IgD-negative memory B cell (primary cell): ENCODE measurements at regions not wholly inside any gene's neighbourhood (a gene's known extent, or its start where the extent isn't known, plus 50 kb on each side); places are given as distances from the start of the nearest gene placed in this dataset.

ENCODE experiments used
- H3K27ac Mint-ChIP-seq, 3 donors: one replicate each; pipeline ENCODE4 v1.8.0; 2020 to 2022; ENCODE audit warnings: mild to moderate bottlenecking in 3 of 3, mixed read lengths in 3 of 3, moderate library complexity in 1 of 3
- H3K27me3 Mint-ChIP-seq: one replicate; pipeline ENCODE4 v1.8.0; 2021; ENCODE audit warnings: mixed read lengths
- H3K36me3 Mint-ChIP-seq: one replicate; pipeline ENCODE4 v1.8.0; 2020; ENCODE audit warnings: mild to moderate bottlenecking, mixed read lengths
- H3K4me1 Mint-ChIP-seq, 3 donors: one replicate each; pipeline ENCODE4 v1.8.0; 2020 to 2022; ENCODE audit warnings: mixed read lengths in 3 of 3, mild to moderate bottlenecking in 1 of 3
- H3K4me3 Mint-ChIP-seq, 4 donors: one replicate each; pipeline ENCODE4 v1.8.0; 2020 to 2022; ENCODE audit warnings: mild to moderate bottlenecking in 4 of 4, mixed read lengths in 4 of 4, moderate library complexity in 3 of 4
- H3K9me3 Mint-ChIP-seq, 3 donors: one replicate each; pipeline ENCODE4 v1.8.0; 2020 to 2021; ENCODE audit warnings: mixed read lengths in 3 of 3, mild to moderate bottlenecking in 1 of 3

GRCh38 chr14:59060841-59061240, 127.6 kb upstream of the DAAM1 start:
- Mint-ChIP-seq H3K4me3 (no peak overlapping the region), H3K4me1 (no peaks in the 10 kb centered on the region), H3K27ac (no peak overlapping the region), H3K9me3 (peaks cover 2 to 5% (median 4%) of the 10 kb centered on the region in 3 donors), H3K36me3 (peaks cover 1% of the 10 kb centered on the region), H3K27me3 (peaks cover 2% of the 10 kb centered on the region)

DNA sequence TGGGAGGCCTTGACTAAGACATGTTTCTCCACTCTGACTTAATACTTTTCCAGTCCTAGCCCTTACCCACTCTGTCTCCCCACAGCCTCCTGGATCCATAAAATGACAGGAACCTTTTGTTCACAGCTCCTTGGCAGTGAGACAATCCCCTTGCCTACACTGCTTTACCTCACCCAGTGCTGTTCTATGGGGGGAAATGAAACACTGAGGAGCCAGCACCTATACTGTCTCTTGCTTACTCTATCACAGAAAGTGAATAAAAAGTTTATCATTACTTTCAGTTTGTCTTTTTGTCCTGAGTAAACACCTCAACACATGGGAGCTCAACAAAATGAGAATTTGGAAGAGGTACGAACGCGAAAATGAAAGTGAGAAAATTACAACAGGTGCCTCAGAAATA, 127.2 kb upstream of the DAAM1 start:
- Mint-ChIP-seq H3K4me1 (no peaks in the 10 kb centered on the region), H3K36me3 (peaks cover 1% of the 10 kb centered on the region), H3K27ac (no peak overlapping the region), H3K4me3 (no peak overlapping the region), H3K9me3 (peaks cover 2 to 5% (median 4%) of the 10 kb centered on the region in 3 donors), H3K27me3 (peaks cover 2% of the 10 kb centered on the region)

- peaks cover 1% of the 10 kb centered on the region for H3K36me3 Mint-ChIP-seq
- no peak overlapping the region for H3K27ac Mint-ChIP-seq
- peaks cover 2% of the 10 kb centered on the region for H3K27me3 Mint-ChIP-seq
- H3K4me3 Mint-ChIP-seq = no peak overlapping the region
- no peaks in the 10 kb centered on the region for H3K4me1 Mint-ChIP-seq
- peaks cover 2 to 5% (median 4%) of the 10 kb centered on the region in 3 donors for H3K9me3 Mint-ChIP-seq
Observed at GRCh38 chr14:59063259-59063658, 125.2 kb upstream of the DAAM1 start.

GRCh38 chr14:59067127-59067894, 121.2 kb upstream of the DAAM1 start:
- peaks cover 1% of the 10 kb centered on the region for H3K36me3 Mint-ChIP-seq
- H3K27me3 Mint-ChIP-seq = peaks cover 8% of the 10 kb centered on the region
- peaks cover 0 to 5% (median under 1%) of the 10 kb centered on the region in 3 donors for H3K9me3 Mint-ChIP-seq
- H3K4me3 Mint-ChIP-seq = no peak overlapping the region
- H3K4me1 Mint-ChIP-seq = no peaks in the 10 kb centered on the region
- no peak overlapping the region for H3K27ac Mint-ChIP-seq

GRCh38 chr14:59069163-59069854, 119.2 kb upstream of the DAAM1 start:
- Mint-ChIP-seq H3K4me3 (no peak overlapping the region), H3K36me3 (peaks cover 1% of the 10 kb centered on the region), H3K27ac (no peak overlapping the region), H3K9me3 (no peaks in the 10 kb centered on the region), H3K27me3 (peaks cover 11% of the 10 kb centered on the region), H3K4me1 (no peaks in the 10 kb centered on the region)

GRCh38 chr14:59075506-59075905, 113.0 kb upstream of the DAAM1 start:
- no peak overlapping the region for H3K27ac Mint-ChIP-seq
- no peaks in the 10 kb centered on the region for H3K4me1 Mint-ChIP-seq
- H3K27me3 Mint-ChIP-seq = peaks cover 13% of the 10 kb centered on the region
- H3K9me3 Mint-ChIP-seq = peaks cover 0 to 1% (median 0%) of the 10 kb centered on the region in 3 donors
- H3K36me3 Mint-ChIP-seq = no peaks in the 10 kb centered on the region
- H3K4me3 Mint-ChIP-seq = no peak overlapping the region

DNA sequence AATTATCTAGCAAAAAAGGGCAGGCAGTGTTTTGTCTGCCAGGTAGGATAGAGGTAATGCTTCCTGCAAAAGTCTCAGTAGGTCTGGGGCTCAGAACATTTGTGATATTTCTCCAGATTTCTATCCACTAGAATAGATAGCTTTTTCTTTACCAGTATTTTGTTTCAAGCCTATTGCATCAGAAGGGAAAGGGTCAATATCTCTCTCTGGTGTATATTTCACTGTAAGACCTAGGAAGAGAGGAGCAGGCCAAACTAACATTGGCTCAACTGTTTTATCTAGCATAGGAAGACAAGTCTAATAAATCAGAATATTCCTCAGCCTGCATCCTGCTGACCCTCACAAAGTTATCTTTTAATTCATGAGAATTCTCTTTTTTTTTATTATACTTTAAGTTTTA, 106.7 kb upstream of the DAAM1 start:
- Mint-ChIP-seq H3K36me3 (no peaks in the 10 kb centered on the region), H3K4me1 (no peaks in the 10 kb centered on the region), H3K27me3 (peaks cover 1% of the 10 kb centered on the region), H3K27ac (no peak overlapping the region), H3K4me3 (no peak overlapping the region), H3K9me3 (no peaks in the 10 kb centered on the region)

- H3K4me1 Mint-ChIP-seq = no peaks in the 10 kb centered on the region
- H3K27me3 Mint-ChIP-seq = peaks cover 1% of the 10 kb centered on the region
- no peak overlapping the region for H3K4me3 Mint-ChIP-seq
- no peak overlapping the region for H3K27ac Mint-ChIP-seq
- H3K36me3 Mint-ChIP-seq = no peaks in the 10 kb centered on the region
- H3K9me3 Mint-ChIP-seq = no peaks in the 10 kb centered on the region
Observed at GRCh38 chr14:59085207-59085739, 103.2 kb upstream of the DAAM1 start.

DNA sequence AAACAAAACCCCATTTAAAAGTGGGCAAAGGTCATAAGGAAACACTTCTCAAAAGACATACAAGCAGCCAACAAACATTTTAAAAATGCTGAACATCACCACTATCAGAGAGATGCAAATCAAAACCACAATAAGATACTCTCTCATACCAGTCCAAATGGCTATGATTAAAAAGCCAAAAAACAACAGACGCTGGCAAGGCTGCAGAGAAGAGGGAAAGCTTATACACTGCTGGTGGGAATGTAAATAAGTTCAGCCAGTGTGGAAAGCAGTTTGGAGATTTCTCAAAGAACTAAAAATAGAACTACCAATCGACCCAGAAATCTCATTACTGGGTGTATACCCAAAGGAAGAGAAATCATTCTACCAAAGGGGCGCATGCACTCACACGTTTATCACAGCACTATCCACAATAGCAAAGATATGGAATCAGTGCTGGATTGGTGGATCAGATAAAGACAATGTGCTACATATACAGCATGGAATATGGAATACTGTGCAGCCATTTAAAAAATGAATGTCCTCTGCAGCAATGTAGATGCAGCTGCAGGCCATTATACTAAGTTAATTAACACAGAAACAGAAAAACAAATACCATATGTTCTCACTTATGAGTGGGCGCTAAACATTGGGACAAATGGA, 102.1 kb upstream of the DAAM1 start:
- Mint-ChIP-seq H3K36me3 (no peaks in the 10 kb centered on the region), H3K27ac (no peak overlapping the region), H3K9me3 (no peaks in the 10 kb centered on the region), H3K27me3 (peaks cover 1% of the 10 kb centered on the region), H3K4me3 (no peak overlapping the region), H3K4me1 (no peaks in the 10 kb centered on the region)

- Mint-ChIP-seq H3K27ac (no peak overlapping the region), H3K4me1 (no peaks in the 10 kb centered on the region), H3K9me3 (no peaks in the 10 kb centered on the region), H3K36me3 (no peaks in the 10 kb centered on the region), H3K4me3 (no peak overlapping the region), H3K27me3 (peaks cover 4% of the 10 kb centered on the region)
Observed at GRCh38 chr14:59087240-59087639, 101.2 kb upstream of the DAAM1 start.

DNA sequence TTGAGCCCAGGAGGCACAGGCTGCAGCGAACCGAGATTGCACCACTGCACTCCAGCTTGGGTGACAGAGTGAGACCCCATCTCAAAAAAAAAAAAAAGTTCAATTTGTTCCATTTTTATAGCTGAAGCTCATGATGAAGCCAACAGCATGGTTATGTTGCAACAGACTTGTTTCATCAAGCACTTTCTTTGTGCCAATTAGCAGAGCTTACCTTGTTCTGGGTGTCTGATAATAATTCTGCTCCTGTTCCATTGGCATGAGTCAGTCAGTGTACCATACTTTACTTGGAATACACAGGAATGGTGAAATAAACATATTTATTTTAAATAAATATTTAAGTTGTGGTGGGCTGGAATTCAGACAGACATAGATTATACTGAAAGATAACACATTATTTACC, 100.8 kb upstream of the DAAM1 start:
- H3K9me3 Mint-ChIP-seq = no peaks in the 10 kb centered on the region
- no peak overlapping the region for H3K27ac Mint-ChIP-seq
- H3K4me3 Mint-ChIP-seq = no peak overlapping the region
- no peaks in the 10 kb centered on the region for H3K4me1 Mint-ChIP-seq
- no peaks in the 10 kb centered on the region for H3K36me3 Mint-ChIP-seq
- H3K27me3 Mint-ChIP-seq = peaks cover 6% of the 10 kb centered on the region

- Mint-ChIP-seq H3K27me3 (peaks cover 16% of the 10 kb centered on the region), H3K27ac (no peak overlapping the region), H3K4me1 (no peaks in the 10 kb centered on the region)
Observed at GRCh38 chr14:59090572-59090971, 97.9 kb upstream of the DAAM1 start.

DNA sequence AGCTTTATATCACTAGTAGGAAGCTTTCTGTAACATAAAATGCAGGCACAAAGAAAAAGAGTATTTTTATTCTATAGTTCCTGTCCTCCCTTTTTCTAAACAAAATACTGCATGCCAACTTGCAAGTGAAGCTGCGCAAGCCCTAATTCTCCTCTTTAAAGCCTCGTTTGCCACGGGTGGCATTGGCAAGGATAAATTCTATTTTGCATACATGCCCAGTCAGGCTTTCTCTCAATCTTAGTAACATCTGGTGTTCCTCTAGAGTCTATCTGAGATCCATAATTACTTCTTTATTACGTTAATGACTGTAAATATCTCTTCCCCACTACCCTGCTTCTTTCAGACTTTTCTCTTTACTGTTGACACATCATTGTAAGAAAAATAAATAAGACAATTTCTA, 97.1 kb upstream of the DAAM1 start:
- Mint-ChIP-seq H3K4me3 (no peak overlapping the region), H3K27me3 (peaks cover 16% of the 10 kb centered on the region), H3K9me3 (no peaks in the 10 kb centered on the region), H3K27ac (no peak overlapping the region), H3K36me3 (no peaks in the 10 kb centered on the region), H3K4me1 (no peaks in the 10 kb centered on the region)

More at GRCh38 chr14:59090572-59090971, 97.9 kb upstream of the DAAM1 start:
- no peaks in the 10 kb centered on the region for H3K36me3 Mint-ChIP-seq
- no peak overlapping the region for H3K4me3 Mint-ChIP-seq
- H3K9me3 Mint-ChIP-seq = no peaks in the 10 kb centered on the region

DNA sequence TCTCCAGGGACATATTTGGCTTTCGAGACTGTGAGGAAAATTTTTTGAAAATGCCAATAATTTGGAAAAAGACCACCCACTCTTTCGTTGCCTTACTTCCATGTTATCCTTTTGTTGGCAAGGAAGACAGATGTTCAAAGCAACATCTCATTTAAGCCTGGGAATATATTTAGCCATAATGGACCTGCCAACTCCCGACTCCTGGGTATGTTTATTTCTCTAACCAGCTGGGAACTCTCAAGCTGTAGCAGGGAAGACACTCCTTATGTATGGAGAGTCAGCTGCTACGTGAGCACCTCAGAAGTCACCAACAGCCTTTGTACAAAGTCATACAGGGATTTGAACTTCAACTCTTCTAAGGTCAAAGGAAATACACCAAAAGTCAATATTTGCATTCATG, 96.5 kb upstream of the DAAM1 start:
- peaks cover 16% of the 10 kb centered on the region for H3K27me3 Mint-ChIP-seq
- no peaks in the 10 kb centered on the region for H3K9me3 Mint-ChIP-seq
- no peaks in the 10 kb centered on the region for H3K36me3 Mint-ChIP-seq
- H3K4me3 Mint-ChIP-seq = no peak overlapping the region
- H3K4me1 Mint-ChIP-seq = no peaks in the 10 kb centered on the region
- H3K27ac Mint-ChIP-seq = no peak overlapping the region

- Mint-ChIP-seq H3K4me3 (no peak overlapping the region), H3K9me3 (no peaks in the 10 kb centered on the region), H3K27me3 (peaks cover 16% of the 10 kb centered on the region), H3K36me3 (no peaks in the 10 kb centered on the region), H3K27ac (no peak overlapping the region), H3K4me1 (no peaks in the 10 kb centered on the region)
Observed at GRCh38 chr14:59093902-59094301, 94.6 kb upstream of the DAAM1 start.
